ENCODE measurements at regions not wholly inside any gene's neighbourhood (a gene's known extent, or its start where the extent isn't known, plus 50 kb on each side); places are given as distances from the start of the nearest gene placed in this dataset.
"Not testable (repeated sequence)": the region's sequence is repeated elsewhere in the genome, so short reads cannot be mapped to it uniquely, and the experiment has no call there.

DNA sequence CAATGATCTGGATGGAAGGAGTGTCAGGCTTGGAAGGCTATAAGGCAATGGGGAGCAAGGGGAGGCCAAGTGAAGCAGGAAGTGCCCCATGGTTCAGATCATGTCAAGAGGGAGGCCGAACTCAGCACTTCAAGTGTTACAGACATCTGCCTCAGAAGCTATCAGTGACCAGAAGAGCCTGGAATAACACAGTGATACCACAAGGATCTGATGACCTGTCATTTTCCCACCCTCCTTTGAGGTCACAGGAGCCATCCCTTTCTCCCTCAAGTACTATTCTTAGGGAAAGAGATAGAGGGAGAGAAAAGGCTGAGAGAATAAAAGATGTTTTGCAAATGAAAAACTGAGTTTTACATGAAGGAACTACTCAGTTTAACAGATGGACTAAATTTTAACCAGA, 454.8 kb downstream of the CSNK1G3 start:
- no peak for DNase-seq

GRCh38 chr5:123965626-123966025, 453.6 kb downstream of the CSNK1G3 start:
- no peak for DNase-seq

GRCh38 chr5:123964884-123965283, 452.9 kb downstream of the CSNK1G3 start:
- DNase-seq: no peak

DNA sequence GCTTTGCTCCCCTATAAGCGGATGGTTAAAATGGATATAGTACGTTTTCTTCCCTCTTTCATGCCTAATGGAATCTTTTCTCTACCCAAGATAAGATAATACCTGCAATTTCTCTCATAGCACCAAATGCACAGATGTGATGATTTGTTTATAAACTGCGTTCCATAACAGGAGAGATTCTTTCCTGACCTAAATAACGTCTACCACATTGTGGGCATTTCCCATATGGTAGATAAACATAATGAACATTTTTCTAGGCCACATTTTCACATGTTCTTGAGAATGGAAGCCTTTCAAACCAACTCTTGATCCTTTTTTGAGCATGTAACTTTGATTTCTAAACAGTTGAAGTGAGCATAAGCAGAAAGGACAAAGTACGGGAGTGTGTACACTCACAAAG, 448.5 kb downstream of the CSNK1G3 start:
- no peak for DNase-seq

GRCh38 chr5:123951582-123951977, 439.6 kb downstream of the CSNK1G3 start:
- no peak for DNase-seq

DNA sequence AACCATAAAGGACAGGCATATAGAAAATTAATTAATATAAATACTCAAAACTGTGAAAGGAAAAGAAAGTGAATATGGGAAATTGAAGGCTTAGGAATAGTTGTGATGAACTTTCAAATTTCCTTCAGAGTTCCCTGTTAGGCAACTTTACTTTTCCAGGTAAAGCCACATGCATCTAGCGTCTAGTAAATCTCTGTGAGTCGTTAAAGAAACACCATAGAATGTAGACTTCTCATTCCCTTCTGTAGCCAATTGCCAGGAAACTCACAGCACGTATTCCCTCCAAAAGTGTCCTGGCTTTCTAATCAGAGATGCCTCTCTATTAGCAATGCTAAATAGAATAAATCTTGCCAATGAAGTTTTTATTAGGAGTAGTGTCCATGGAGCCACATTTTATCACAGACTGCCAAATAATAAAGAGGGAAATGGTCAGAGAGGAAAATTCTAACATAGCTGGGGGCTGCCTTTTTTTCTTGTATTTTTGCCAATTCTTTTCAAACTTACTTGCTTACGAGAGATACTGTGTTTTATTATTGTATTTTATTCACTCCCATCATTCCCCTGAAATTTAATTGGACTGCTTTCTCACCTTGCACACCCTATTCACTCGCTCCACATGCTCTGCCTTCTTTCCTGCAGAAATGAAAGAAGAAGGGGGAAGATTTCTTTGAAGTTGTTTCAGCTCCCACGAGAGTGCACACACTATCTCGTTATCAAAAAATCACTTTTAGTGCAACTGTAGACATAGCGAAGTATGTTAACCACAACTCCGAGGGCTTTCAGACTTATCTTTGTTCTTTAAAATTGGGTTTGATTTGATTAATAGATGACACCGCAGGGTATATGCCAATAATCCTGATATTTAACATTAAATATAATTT, 439.0 kb downstream of the CSNK1G3 start:
- DNase-seq: no peak

- no peak for DNase-seq
Observed at GRCh38 chr5:123949807-123950340, 437.9 kb downstream of the CSNK1G3 start.

DNA sequence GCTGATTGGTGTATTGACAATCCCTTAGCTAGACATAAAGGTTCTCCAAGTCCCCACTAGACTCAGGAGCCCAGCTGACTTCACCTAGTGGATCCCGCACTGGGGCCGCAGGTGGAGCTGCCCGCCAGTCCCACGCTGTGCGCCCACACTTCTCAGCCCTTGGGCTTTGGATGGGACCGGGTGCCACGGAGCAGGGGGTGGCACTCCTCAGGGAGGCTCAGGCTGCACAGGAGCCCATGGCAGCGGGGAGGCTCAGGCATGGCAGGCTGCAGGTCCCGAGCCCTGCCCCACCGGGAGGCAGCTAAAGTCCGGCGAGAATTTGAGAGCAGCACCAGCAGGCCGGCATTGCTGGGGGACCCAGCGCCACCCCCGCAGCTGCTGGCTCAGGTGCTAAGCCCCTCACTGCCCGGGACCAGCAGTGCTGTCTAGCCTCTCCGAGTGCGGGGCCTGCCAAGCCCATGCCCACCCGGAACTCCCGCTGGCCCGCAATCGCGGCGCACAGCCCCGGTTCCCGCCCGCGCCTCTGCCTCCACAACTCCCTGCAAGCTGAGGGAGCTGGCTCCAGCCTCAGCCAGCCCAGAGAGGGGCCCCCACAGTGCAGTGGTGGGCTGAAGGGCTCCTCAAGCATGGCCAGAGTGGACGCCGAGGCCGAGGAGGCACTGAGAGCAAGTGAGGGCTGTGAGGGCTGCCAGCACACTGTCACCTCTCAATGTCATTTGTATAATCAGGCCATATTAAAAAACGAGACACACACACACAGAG, 437.2 kb downstream of the CSNK1G3 start:
- DNase-seq: no peak

DNA sequence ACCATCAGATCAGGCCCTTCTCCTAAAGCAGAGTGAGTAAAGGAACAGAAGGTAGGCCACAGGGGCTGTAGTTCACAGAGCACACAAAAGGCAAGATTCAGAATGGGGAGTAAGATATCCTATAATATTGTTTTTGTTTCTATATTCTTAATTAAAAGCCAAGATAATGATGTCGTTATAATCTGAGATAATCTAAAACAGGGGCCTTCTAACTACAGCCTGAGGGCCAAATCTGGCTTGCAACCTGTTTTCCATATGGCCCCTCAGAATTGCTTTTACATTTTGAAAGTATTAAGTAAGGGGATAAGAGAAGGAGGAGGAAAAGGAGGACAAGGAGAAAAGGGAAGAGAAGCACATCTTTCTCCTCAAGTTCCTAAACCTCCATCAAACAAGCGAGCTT, 435.8 kb downstream of the CSNK1G3 start:
- no peak for DNase-seq

DNA sequence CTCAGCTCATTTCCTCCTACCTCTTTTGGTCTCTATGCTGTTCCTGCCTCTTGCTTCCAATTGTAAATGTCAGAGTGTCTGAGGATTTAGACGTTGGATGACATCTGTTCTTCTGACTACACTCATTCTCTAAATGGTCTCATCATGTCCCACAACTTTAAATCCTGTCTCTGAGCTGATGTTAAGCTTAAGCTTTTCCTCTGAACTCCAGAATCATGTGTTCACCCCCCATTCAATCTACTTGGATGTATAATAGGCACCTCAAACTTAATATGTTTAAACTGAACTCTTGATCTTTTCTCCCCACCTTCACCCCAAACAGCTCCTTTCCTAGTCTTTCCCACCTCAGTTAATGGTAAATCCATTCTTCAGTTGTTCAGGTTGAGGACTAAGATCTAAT, 433.6 kb downstream of the CSNK1G3 start:
- DNase-seq: no peak

GRCh38 chr5:123943151-123943550, 431.2 kb downstream of the CSNK1G3 start:
- DNase-seq: no peak

GRCh38 chr5:123940416-123940815, 428.4 kb downstream of the CSNK1G3 start:
- DNase-seq: no peak

- DNase-seq: no peak
Observed at GRCh38 chr5:123937230-123937629, 425.3 kb downstream of the CSNK1G3 start.

GRCh38 chr5:123936548-123936947, 424.6 kb downstream of the CSNK1G3 start:
- no peak for DNase-seq

DNA sequence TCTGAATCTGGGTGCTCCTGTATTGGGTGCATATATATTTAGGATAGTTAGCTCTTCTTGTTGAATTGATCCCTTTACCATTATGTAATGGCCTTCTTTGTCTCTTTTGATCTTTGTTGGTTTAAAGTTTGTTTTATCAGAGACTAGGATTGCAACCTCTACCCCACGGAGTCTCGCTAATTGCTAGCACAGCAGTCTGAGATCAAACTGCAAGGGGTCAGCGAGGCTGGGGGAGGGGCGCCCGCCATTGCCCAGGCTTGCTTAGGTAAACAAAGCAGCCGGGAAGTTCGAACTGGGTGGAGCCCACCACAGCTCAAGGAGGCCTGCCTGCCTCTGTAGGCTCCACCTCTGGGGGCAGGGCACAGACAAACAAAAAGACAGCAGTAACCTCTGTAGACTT, 421.8 kb downstream of the CSNK1G3 start:
- DNase-seq: not testable (repeated sequence)

DNA sequence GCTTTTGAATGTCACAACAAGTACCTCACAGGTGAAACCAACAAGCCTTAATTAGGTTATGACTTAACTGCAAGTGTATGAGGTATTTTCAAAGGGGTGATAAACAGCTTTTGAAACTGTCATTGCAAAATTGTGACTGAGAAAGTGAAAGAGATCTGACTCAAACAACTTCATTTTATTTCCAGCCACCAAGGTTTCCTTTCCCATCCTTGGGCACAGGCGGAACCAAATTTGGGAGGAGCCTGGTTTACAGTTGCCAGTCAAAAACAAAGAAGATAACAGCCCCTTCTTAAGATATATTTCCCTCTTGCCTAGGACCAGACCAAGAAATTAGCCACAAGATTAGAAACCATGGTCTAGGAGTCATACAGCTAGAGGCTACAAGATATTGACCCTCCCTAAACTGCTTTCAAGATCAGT, 417.1 kb downstream of the CSNK1G3 start:
- no peak for DNase-seq

DNA sequence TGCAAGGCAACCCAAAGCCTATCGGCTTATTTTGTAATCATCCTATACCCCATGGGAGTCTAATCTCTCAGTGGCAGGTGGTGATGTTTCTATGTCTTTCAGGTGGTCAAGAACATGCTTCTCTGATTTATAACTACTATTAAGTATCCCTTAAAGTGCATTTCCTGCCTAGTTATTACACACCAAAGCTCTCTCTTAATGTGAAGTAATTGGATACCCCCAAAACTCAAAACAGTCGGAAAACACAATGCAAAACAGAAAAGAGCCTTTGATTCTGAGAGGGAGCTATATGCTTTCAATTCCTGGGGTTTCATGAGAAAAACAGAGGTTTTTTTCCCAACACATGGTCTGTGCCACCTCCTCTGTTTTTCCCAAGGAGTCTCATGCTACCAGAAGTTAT, 416.4 kb downstream of the CSNK1G3 start:
- no peak for DNase-seq

GRCh38 chr5:123921193-123921592, 409.2 kb downstream of the CSNK1G3 start:
- DNase-seq: no peak

GRCh38 chr5:123916345-123917121, 404.6 kb downstream of the CSNK1G3 start:
- DNase-seq: no peak

DNA sequence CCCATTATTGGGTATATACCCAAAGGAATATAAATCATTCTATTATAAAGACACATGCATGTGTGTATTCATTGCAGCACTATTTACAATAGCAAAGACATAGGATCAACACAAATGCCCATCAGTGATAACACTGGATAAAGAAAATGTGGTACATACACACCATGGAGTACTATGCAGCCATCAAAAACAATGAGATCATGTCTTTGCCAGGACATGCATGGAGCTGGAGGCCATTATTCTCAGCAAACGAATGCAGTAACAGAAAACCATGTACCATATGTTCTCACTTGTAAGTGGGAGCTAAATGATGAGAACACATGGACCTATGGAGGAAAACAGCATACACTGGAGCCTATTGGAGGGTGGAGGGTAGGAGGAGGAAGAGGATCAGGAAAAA, 402.4 kb downstream of the CSNK1G3 start:
- no peak for DNase-seq

GRCh38 chr5:123907349-123907748, 395.4 kb downstream of the CSNK1G3 start:
- DNase-seq: no peak

- DNase-seq: no peak
Observed at GRCh38 chr5:123906698-123907295, 394.8 kb downstream of the CSNK1G3 start.

DNA sequence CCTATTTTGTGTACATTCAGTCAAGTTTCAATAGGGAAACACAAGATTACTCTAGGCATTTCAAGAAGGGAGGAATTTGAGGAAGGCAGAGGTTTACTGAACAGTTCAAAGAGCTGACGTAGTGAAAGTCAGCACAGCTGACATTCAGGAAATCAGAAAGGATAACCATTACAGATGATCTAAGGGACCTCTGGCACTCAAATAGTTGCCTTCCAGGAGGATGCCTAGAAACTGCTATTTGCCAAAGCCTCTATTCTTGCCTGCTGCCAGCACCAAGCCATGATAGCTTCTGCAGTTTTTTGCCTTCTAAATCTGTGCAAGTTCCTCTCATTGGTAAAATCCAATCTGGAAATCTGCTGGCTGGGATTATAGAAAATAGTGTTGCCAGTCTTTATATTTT, 373.1 kb downstream of the CSNK1G3 start:
- no peak for DNase-seq
